ENCODE measurements at regions not wholly inside any gene's neighbourhood (a gene's known extent, or its start where the extent isn't known, plus 50 kb on each side); places are given as distances from the start of the nearest gene placed in this dataset.

GRCh38 chr15:98551936-98552562 is 96.3 kb upstream of the IGF1R start:
- TF ChIP-seq CTCF (IDR thresholded peaks at IDR 0.05) (no peak), POLR2AphosphoS5 (IDR thresholded peaks at IDR 0.05) (no peak)
